Pancreas (tissue), 10 donors: ENCODE measurements at regions not wholly inside any gene's neighbourhood (a gene's known extent, or its start where the extent isn't known, plus 50 kb on each side); places are given as distances from the start of the nearest gene placed in this dataset.

Experiments
- ATAC-seq, 4 donors: fragments of 200-7000 bp; cut with Tn5 transposase; one replicate each; pipeline versions ENCODE4 v1.8.0 to v1.9.1; 2020; ENCODE audit warnings: mild to moderate bottlenecking in 4 of 4, moderate library complexity in 4 of 4
- DNase-seq, 6 donors: peaks; one replicate each; pipeline ENCODE4 v3.0.0-alpha.2; 2020
- FAIRE-seq: peaks from 2 replicates; lab custom pipeline; 2012; peaks lifted over from hg19 to GRCh38; lab: Jason Lieb, UNC
- H3K27ac ChIP-seq, 4 donors: fragments of 200-600 bp; sonication (generic); 1 replicate in 3 of 4; 2 replicates in 1 of 4; pipeline versions ENCODE4 v1.5.0 to v1.8.0; 2020
- H3K27me3 ChIP-seq, 4 donors: fragments of 200-600 bp; one replicate each; pipeline ENCODE4 v1.8.0; 2021
- H3K36me3 ChIP-seq, 3 donors: fragments of 200-600 bp; sonication (generic) in 1 of 3; one replicate each; pipeline versions ENCODE4 v1.5.0 to v1.8.0; 2020 to 2021
- H3K4me1 ChIP-seq, 3 donors: fragments of 200-600 bp; one replicate each; pipeline ENCODE4 v1.8.0; 2021
- H3K4me3 ChIP-seq, 4 donors: fragments of 200-600 bp; sonication (generic) in 2 of 4; one replicate each; pipeline versions ENCODE4 v1.5.0 to v1.8.0; 2020 to 2021
- H3K9me3 ChIP-seq, 4 donors: fragments of 200-600 bp; one replicate each; pipeline ENCODE4 v1.8.0; 2021
- CTCF ChIP-seq, 4 donors: fragments of 200-600 bp; sonication (generic) in 3 of 4; IDR thresholded peaks; one replicate each; pipeline versions ENCODE4 v1.5.0 to v1.8.0; 2021; ENCODE audit warnings: antibody characterized with exemption in 4 of 4
- WGBS, 2 donors: extraction: QIAGEN DNeasy Blood & Tissue Kit; methylation state at CpG; one replicate each; pipeline ENCODE4 v1.1.7; 2013; 5-methylcytosine and 5-hydroxymethylcytosine counted together
- intact Hi-C, 3 donors: fragments of 100-400 bp; cut with DNase I; formaldehyde crosslinking; loops; one replicate each; pipeline versions ENCODE4 v1.11.1 to v1.14.2; 2022
- donor health status: healthy with polysubstance abuse.
- donor health status: DM: no; HTN: no; CAD: no; lungs with moderate emphysema.
- donor health status: DM: no; HTN: no; CAD: no.
- donor health status: control.
- donor health status: control.
- donor health status: Bipolar disorder and iron deficiency.
- donor health status: DM: yes; HTN: yes; CAD: no.
- donor health status: DM: no; HTN: no; CAD: no.
- donor health status: DM: no; HTN: no; CAD: no.
- donor health status: DM: yes; HTN: yes; CAD: no.

GRCh38 chr20:11468880-11469279, 448.8 kb upstream of the BTBD3 start:
- H3K4me1 ChIP-seq: no peaks in the 10 kb centered on the region
- H3K9me3 ChIP-seq: no peaks in the 10 kb centered on the region
- no peak overlapping the region for H3K27ac ChIP-seq
- FAIRE-seq (no peak), DNase-seq (no peak), ATAC-seq (no peak)
- WGBS, 2 donors: 67 to 86% methylated on average over 2 of the region's 2 CpGs
- no peaks in the 10 kb centered on the region for H3K36me3 ChIP-seq
- intact Hi-C loops: no loop called here
- H3K27me3 ChIP-seq: no peaks in the 10 kb centered on the region
- no peak for TF ChIP-seq CTCF (IDR thresholded peaks at IDR 0.05)
- H3K4me3 ChIP-seq: no peak overlapping the region

- Histone ChIP-seq H3K27ac (no peak overlapping the region), H3K36me3 (no peaks in the 10 kb centered on the region), H3K9me3 (no peaks in the 10 kb centered on the region), H3K4me3 (no peak overlapping the region), H3K27me3 (no peaks in the 10 kb centered on the region), H3K4me1 (no peaks in the 10 kb centered on the region)
- intact Hi-C loops: no loop called here
- no peak for TF ChIP-seq CTCF (IDR thresholded peaks at IDR 0.05)
- DNase-seq (no peak), FAIRE-seq (no peak), ATAC-seq (no peak)
- WGBS, 2 donors: 87 to 92% methylated on average over 1 of the region's 1 CpG
Measured at GRCh38 chr20:11469795-11470435, 447.8 kb upstream of the BTBD3 start.

GRCh38 chr20:11473983-11474382, 443.7 kb upstream of the BTBD3 start:
- Histone ChIP-seq H3K27me3 (no peaks in the 10 kb centered on the region), H3K36me3 (no peaks in the 10 kb centered on the region), H3K9me3 (no peaks in the 10 kb centered on the region), H3K4me3 (no peak overlapping the region), H3K4me1 (no peaks in the 10 kb centered on the region), H3K27ac (no peak overlapping the region)
- DNase-seq (no peak), FAIRE-seq (no peak), ATAC-seq (no peak)
- TF ChIP-seq CTCF (IDR thresholded peaks at IDR 0.05): no peak
- intact Hi-C loops: no loop called here

- intact Hi-C loops: no loop called here
- FAIRE-seq (no peak), DNase-seq (no peak)
Measured at GRCh38 chr20:11483697-11484096, 434.0 kb upstream of the BTBD3 start.

More at GRCh38 chr20:11483697-11484096, 434.0 kb upstream of the BTBD3 start:
- Histone ChIP-seq H3K9me3 (no peaks in the 10 kb centered on the region), H3K4me3 (no peak overlapping the region), H3K27ac (no peak overlapping the region), H3K36me3 (no peaks in the 10 kb centered on the region), H3K27me3 (no peaks in the 10 kb centered on the region), H3K4me1 (no peaks in the 10 kb centered on the region)
- WGBS, 2 donors: 88 to 95% methylated on average over 1 of the region's 1 CpG
- TF ChIP-seq CTCF (IDR thresholded peaks at IDR 0.05): no peak
- ATAC-seq: no peak
